Mucosa of rectum (tissue), 2 donors: ENCODE measurements at regions not wholly inside any gene's neighbourhood (a gene's known extent, or its start where the extent isn't known, plus 50 kb on each side); places are given as distances from the start of the nearest gene placed in this dataset.

Experiments used
- H3K27ac ChIP-seq, 2 donors: one replicate each; pipeline ENCODE4 v1.7.0; 2013; ENCODE audit warnings: inconsistent platforms in 2 of 2, low read depth in 2 of 2, low read length in 2 of 2
- H3K27me3 ChIP-seq, 2 donors: one replicate each; pipeline ENCODE4 v1.7.0; 2013; ENCODE audit warnings: low read length in 2 of 2; ENCODE audit not compliant: control insufficient read depth in 2 of 2, insufficient read depth in 2 of 2
- H3K36me3 ChIP-seq, 2 donors: one replicate each; pipeline ENCODE4 v1.7.0; 2013; ENCODE audit warnings: low read length in 2 of 2; ENCODE audit not compliant: control insufficient read depth in 2 of 2, insufficient read depth in 2 of 2
- H3K4me1 ChIP-seq, 2 donors: one replicate each; pipeline ENCODE4 v1.7.0; 2013; ENCODE audit warnings: low read length in 2 of 2, mild to moderate bottlenecking in 1 of 2; ENCODE audit not compliant: control insufficient read depth in 2 of 2, insufficient read depth in 2 of 2
- H3K4me3 ChIP-seq, 2 donors: one replicate each; pipeline ENCODE4 v1.7.0; 2013; ENCODE audit warnings: low read length in 2 of 2
- H3K9ac ChIP-seq, 2 donors: one replicate each; pipeline ENCODE4 v1.7.0; 2013; ENCODE audit warnings: low read length in 2 of 2, low read depth in 1 of 2, mild to moderate bottlenecking in 1 of 2
- H3K9me3 ChIP-seq, 2 donors: one replicate each; pipeline ENCODE4 v1.7.0; 2013; ENCODE audit warnings: low read length in 2 of 2; ENCODE audit not compliant: control insufficient read depth in 2 of 2
- donor health status: healthy.
- donor health status: Normal muscosa, but diverticular disease.

GRCh38 chr10:30560326-30560725, 69.2 kb downstream of the LYZL2 start:
- no peak overlapping the region for H3K27ac ChIP-seq
- no peaks in the 10 kb centered on the region for H3K36me3 ChIP-seq
- H3K9ac ChIP-seq = no peak overlapping the region
- no peak overlapping the region for H3K4me3 ChIP-seq
- H3K4me1 ChIP-seq = no peaks in the 10 kb centered on the region
- H3K9me3 ChIP-seq = no peaks in the 10 kb centered on the region
- no peaks in the 10 kb centered on the region for H3K27me3 ChIP-seq

GRCh38 chr10:30559180-30559579, 70.4 kb downstream of the LYZL2 start:
- peak overlapping the region; percentile 38 to 68 for H3K27ac ChIP-seq
- peak overlapping the region; percentile 33 to 55 for H3K4me3 ChIP-seq
- H3K4me1 ChIP-seq = peaks cover 0 to 3% of the 10 kb centered on the region in 2 donors
- H3K36me3 ChIP-seq = no peaks in the 10 kb centered on the region
- no peaks in the 10 kb centered on the region for H3K9me3 ChIP-seq
- H3K27me3 ChIP-seq = no peaks in the 10 kb centered on the region
- peak overlapping the region in 1 of 2 donors; percentile 33 for H3K9ac ChIP-seq

- Histone ChIP-seq H3K4me3 (no peak overlapping the region), H3K4me1 (peaks cover 3 to 10% of the 10 kb centered on the region in 2 donors), H3K27ac (no peak overlapping the region)
Measured at GRCh38 chr10:30558411-30558810, 71.1 kb downstream of the LYZL2 start.

GRCh38 chr10:30557884-30558283, 71.7 kb downstream of the LYZL2 start:
- Histone ChIP-seq H3K36me3 (no peaks in the 10 kb centered on the region), H3K9ac (no peak overlapping the region), H3K27ac (no peak overlapping the region), H3K4me3 (no peak overlapping the region), H3K4me1 (peaks cover 6 to 16% of the 10 kb centered on the region in 2 donors), H3K9me3 (no peaks in the 10 kb centered on the region), H3K27me3 (no peaks in the 10 kb centered on the region)

More at GRCh38 chr10:30558411-30558810, 71.1 kb downstream of the LYZL2 start:
- no peaks in the 10 kb centered on the region for H3K9me3 ChIP-seq
- H3K36me3 ChIP-seq = no peaks in the 10 kb centered on the region
- no peak overlapping the region for H3K9ac ChIP-seq
- no peaks in the 10 kb centered on the region for H3K27me3 ChIP-seq

DNA sequence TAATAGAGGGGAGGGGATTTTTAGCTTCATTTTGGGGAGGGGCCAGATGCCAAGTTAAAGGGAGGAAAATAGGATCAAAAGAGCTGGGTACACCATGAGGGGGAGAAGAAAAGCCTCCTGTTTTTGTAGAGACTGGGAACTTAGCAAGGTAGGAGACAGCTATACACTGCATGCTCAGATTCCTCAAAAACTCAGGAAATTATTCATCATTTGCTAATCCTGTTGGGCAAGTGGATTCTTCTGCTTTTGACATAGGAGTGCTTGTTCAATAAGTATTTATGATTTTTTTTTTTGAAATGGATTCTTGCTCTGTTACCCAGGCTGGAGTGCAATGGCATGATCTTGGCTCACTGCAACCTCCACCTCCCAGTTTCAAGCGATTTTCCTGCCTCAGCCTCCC, 73.4 kb downstream of the LYZL2 start:
- Histone ChIP-seq H3K27me3 (no peaks in the 10 kb centered on the region), H3K9ac (no peak overlapping the region), H3K4me3 (no peak overlapping the region), H3K4me1 (peaks cover 6 to 16% of the 10 kb centered on the region in 2 donors), H3K9me3 (no peaks in the 10 kb centered on the region), H3K27ac (no peak overlapping the region), H3K36me3 (no peaks in the 10 kb centered on the region)

DNA sequence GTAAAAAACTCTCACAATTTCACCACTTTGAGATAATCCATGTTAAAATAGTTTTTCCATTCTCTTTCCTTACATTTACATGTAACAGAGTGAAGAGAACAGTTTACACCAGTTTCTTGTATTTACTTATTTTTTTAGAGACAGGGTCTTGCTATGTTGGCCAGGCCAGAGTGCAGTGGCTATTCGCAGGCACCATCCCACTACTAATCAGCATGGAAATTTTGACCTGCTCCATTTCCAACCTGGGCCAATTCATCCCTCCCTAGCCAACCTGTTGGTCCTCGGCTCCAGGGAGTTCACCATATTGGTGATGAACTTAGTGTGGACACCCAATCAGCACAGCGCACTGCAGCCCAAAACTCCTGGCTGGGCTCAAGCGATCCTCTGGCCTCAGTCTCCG, 74.1 kb downstream of the LYZL2 start:
- Histone ChIP-seq H3K9ac (no peak overlapping the region), H3K27ac (no peak overlapping the region), H3K4me1 (peaks cover 6 to 16% of the 10 kb centered on the region in 2 donors), H3K36me3 (no peaks in the 10 kb centered on the region), H3K27me3 (no peaks in the 10 kb centered on the region), H3K4me3 (no peak overlapping the region), H3K9me3 (no peaks in the 10 kb centered on the region)

- Histone ChIP-seq H3K27ac (peak overlapping the region; percentile 88 to 92), H3K36me3 (no peaks in the 10 kb centered on the region), H3K9me3 (no peaks in the 10 kb centered on the region), H3K4me3 (peak overlapping the region; percentile 57 to 71), H3K27me3 (no peaks in the 10 kb centered on the region), H3K4me1 (peaks cover 6 to 16% of the 10 kb centered on the region in 2 donors), H3K9ac (peak overlapping the region; percentile 14 to 61)
Measured at GRCh38 chr10:30554440-30554825, 75.1 kb downstream of the LYZL2 start.

GRCh38 chr10:30553626-30554439, 75.7 kb downstream of the LYZL2 start:
- Histone ChIP-seq H3K4me1 (peaks cover 6 to 16% of the 10 kb centered on the region in 2 donors), H3K36me3 (no peaks in the 10 kb centered on the region), H3K27me3 (no peaks in the 10 kb centered on the region), H3K9me3 (no peaks in the 10 kb centered on the region), H3K27ac (peak overlapping the region; percentile 88 to 92), H3K9ac (peak overlapping the region; percentile 14 to 61), H3K4me3 (peak overlapping the region; percentile 57 to 71)

- Histone ChIP-seq H3K4me1 (peaks cover 6 to 16% of the 10 kb centered on the region in 2 donors), H3K36me3 (no peaks in the 10 kb centered on the region), H3K9ac (peak overlapping the region; percentile 14 to 61), H3K9me3 (no peaks in the 10 kb centered on the region), H3K27ac (peak overlapping the region; percentile 88 to 92), H3K27me3 (no peaks in the 10 kb centered on the region), H3K4me3 (peak overlapping the region; percentile 57 to 71)
Measured at GRCh38 chr10:30553018-30553625, 76.4 kb downstream of the LYZL2 start.
